G401.6 (cell line): ENCODE measurements at regions not wholly inside any gene's neighbourhood (a gene's known extent, or its start where the extent isn't known, plus 50 kb on each side); places are given as distances from the start of the nearest gene placed in this dataset.

ENCODE experiments used
- FAIRE-seq: peaks from 2 replicates; lab custom pipeline; 2012; peaks lifted over from hg19 to GRCh38; lab: Jason Lieb, UNC

GRCh38 chr6:143621876-143622605 is 55.7 kb upstream of the PHACTR2 start:
- no peak for FAIRE-seq

GRCh38 chr6:143621159-143621873 is 56.4 kb upstream of the PHACTR2 start:
- FAIRE-seq, result no peak

- FAIRE-seq, result no peak
These were observed 57.3 kb upstream of the PHACTR2 start for GRCh38 chr6:143620447-143620846.

- FAIRE-seq, result no peak
These were observed 57.9 kb upstream of the PHACTR2 start for GRCh38 chr6:143619824-143620401.

GRCh38 chr6:143616741-143617140 is 61.0 kb upstream of the PHACTR2 start:
- FAIRE-seq, result no peak

GRCh38 chr6:143615785-143616184 is 62.0 kb upstream of the PHACTR2 start:
- FAIRE-seq, result no peak

GRCh38 chr6:143614235-143614634 is 63.5 kb upstream of the PHACTR2 start:
- FAIRE-seq, result no peak

- FAIRE-seq, result no peak
These were observed 64.0 kb upstream of the PHACTR2 start for GRCh38 chr6:143613749-143614148.

GRCh38 chr6:143612186-143612585 is 65.6 kb upstream of the PHACTR2 start:
- no peak for FAIRE-seq

GRCh38 chr6:143611580-143611979 is 66.2 kb upstream of the PHACTR2 start:
- no peak for FAIRE-seq

- FAIRE-seq, result no peak
These were observed 67.8 kb upstream of the PHACTR2 start for GRCh38 chr6:143609972-143610371.

- no peak for FAIRE-seq
These were observed 68.3 kb upstream of the PHACTR2 start for GRCh38 chr6:143609501-143609900.

- no peak for FAIRE-seq
These were observed 68.9 kb upstream of the PHACTR2 start for GRCh38 chr6:143608906-143609305.

- no peak for FAIRE-seq
These were observed 69.8 kb upstream of the PHACTR2 start for GRCh38 chr6:143607974-143608373.

GRCh38 chr6:143607168-143607567 is 70.6 kb upstream of the PHACTR2 start:
- FAIRE-seq, result no peak

- FAIRE-seq, result no peak
These were observed 71.8 kb upstream of the PHACTR2 start for GRCh38 chr6:143605906-143606521.

GRCh38 chr6:143603455-143603854 is 74.3 kb upstream of the PHACTR2 start:
- no peak for FAIRE-seq

- FAIRE-seq, result no peak
These were observed 76.3 kb upstream of the PHACTR2 start for GRCh38 chr6:143601504-143601903.

GRCh38 chr6:143600821-143601220 is 76.9 kb upstream of the PHACTR2 start:
- no peak for FAIRE-seq

GRCh38 chr6:143598466-143599080 is 79.2 kb upstream of the PHACTR2 start:
- FAIRE-seq, result no peak

GRCh38 chr6:143596866-143597265 is 80.9 kb upstream of the PHACTR2 start:
- FAIRE-seq, result no peak

GRCh38 chr6:143595251-143596036 is 82.3 kb upstream of the PHACTR2 start:
- no peak for FAIRE-seq
